ENCODE measurements at regions not wholly inside any gene's neighbourhood (a gene's known extent, or its start where the extent isn't known, plus 50 kb on each side); places are given as distances from the start of the nearest gene placed in this dataset.

GRCh38 chr12:105986779-105987684 lies 151.7 kb downstream of the NUAK1 start:
- DNase-seq (ENCODE audit: low read depth), result peak; percentile 76

- no peak for DNase-seq (ENCODE audit: low read depth)
These were observed 151.1 kb downstream of the NUAK1 start for GRCh38 chr12:105987685-105988035.

GRCh38 chr12:105992849-105993740 lies 145.7 kb downstream of the NUAK1 start:
- peak; percentile 80 for DNase-seq (ENCODE audit: low read depth)

GRCh38 chr12:105993766-105994555 lies 144.8 kb downstream of the NUAK1 start:
- peak; percentile 74 for DNase-seq (ENCODE audit: low read depth)

GRCh38 chr12:105995961-105996431 lies 142.8 kb downstream of the NUAK1 start:
- peak; percentile 99 for DNase-seq (ENCODE audit: low read depth)

GRCh38 chr12:105998561-105998960 lies 140.2 kb downstream of the NUAK1 start:
- no peak for DNase-seq (ENCODE audit: low read depth)

GRCh38 chr12:106000382-106001104 lies 138.2 kb downstream of the NUAK1 start:
- no peak for DNase-seq (ENCODE audit: low read depth)

GRCh38 chr12:106001105-106001836 lies 137.5 kb downstream of the NUAK1 start:
- no peak for DNase-seq (ENCODE audit: low read depth)

- DNase-seq (ENCODE audit: low read depth), result no peak
These were observed 136.9 kb downstream of the NUAK1 start for GRCh38 chr12:106001837-106002218.

GRCh38 chr12:106003297-106003696 lies 135.5 kb downstream of the NUAK1 start:
- no peak for DNase-seq (ENCODE audit: low read depth)

- no peak for DNase-seq (ENCODE audit: low read depth)
These were observed 134.5 kb downstream of the NUAK1 start for GRCh38 chr12:106004289-106004688.

GRCh38 chr12:106006382-106006781 lies 132.4 kb downstream of the NUAK1 start:
- no peak for DNase-seq (ENCODE audit: low read depth)

- DNase-seq (ENCODE audit: low read depth), result no peak
These were observed 131.8 kb downstream of the NUAK1 start for GRCh38 chr12:106006940-106007339.

- DNase-seq (ENCODE audit: low read depth), result no peak
These were observed 128.0 kb downstream of the NUAK1 start for GRCh38 chr12:106010741-106011140.
